Posterior vena cava (tissue), 2 donors: ENCODE measurements at regions not wholly inside any gene's neighbourhood (a gene's known extent, or its start where the extent isn't known, plus 50 kb on each side); places are given as distances from the start of the nearest gene placed in this dataset.

Experiments used
- DNase-seq: peaks from one replicate; pipeline ENCODE4 v3.0.0-alpha.2; 2020; ENCODE audit warnings: low spot score
- intact Hi-C, 2 donors: fragments of 100-400 bp; cut with DNase I; formaldehyde crosslinking; loops; one replicate each; pipeline versions ENCODE4 v1.14.1 to v1.14.2; 2022 to 2023
- donor health status: DM: yes; HTN: yes; CAD: no.
- donor health status: DM: yes; HTN: yes; CAD: no.

GRCh38 chr4:24423670-24424069 is 160.7 kb downstream of the DHX15 start:
- DNase-seq = no peak
- intact Hi-C loops = no loop called here

DNA sequence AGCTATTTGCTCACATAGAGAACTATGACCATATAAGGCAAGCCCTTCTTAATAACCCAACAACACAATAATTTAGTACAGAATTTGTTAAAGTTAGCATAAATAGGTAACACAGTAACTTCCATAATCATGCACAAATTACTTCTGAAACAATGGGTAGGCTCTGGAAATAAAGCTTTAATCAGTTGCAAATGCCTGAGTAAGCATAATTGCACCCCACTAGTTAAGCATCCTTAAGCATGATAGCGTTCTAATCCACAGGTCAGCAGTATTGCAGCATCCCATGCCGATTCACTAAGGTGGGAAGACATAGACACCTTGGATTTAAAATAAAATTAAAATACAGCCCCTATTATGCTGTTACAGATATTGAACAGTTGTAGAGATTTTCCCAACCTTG is 161.7 kb downstream of the DHX15 start:
- intact Hi-C loops = no loop called here

DNA sequence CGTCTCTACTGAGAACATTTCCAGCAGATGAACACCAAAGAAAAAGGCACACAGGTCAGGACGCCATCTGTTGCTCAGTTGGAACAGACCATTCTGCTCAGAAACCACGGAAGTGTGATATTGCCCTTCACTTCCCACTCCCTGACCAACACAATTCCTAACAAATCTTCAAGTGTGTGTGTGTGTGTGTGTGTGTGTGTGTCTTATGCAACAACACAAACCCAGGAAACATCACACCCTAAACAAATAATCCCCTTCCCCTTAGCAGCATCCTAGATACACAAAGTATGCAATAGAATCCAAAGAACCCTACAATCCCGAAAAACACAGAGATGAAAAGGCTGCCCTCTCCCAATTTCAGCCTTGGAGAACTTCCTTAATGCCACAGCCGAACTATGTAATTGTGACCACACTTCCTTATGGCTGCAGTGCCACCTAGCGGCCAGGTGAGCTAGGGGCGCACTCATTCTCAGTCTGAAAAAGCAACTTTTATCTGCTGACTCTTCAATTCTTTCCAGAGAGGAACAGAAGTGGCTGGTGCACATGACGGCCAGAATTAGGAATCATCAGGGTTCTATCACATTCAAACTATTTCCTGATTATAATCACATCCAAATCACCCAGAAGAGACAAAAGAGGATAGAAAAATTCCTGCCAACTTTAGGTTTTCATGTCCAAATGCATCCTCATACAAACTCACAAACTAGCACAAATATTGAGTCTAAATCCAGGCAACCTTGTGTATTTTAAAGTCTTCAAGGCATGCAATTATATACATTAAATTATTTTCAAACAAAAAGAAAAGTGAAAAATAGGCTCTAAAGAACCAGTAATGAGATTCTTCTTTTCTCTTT is 164.9 kb downstream of the DHX15 start:
- intact Hi-C loops = no loop called here
- peak; percentile 89 for DNase-seq

More for the DNA sequence above, 161.7 kb downstream of the DHX15 start:
- DNase-seq = no peak

GRCh38 chr4:24417206-24417605 is 167.1 kb downstream of the DHX15 start:
- intact Hi-C loops = no loop called here

GRCh38 chr4:24416293-24416692 is 168.1 kb downstream of the DHX15 start:
- intact Hi-C loops = no loop called here

More at GRCh38 chr4:24417206-24417605, 167.1 kb downstream of the DHX15 start:
- no peak for DNase-seq

GRCh38 chr4:24413311-24413784 is 171.0 kb downstream of the DHX15 start:
- intact Hi-C loops = no loop called here
- DNase-seq = no peak

More at GRCh38 chr4:24416293-24416692, 168.1 kb downstream of the DHX15 start:
- no peak for DNase-seq

GRCh38 chr4:24411806-24412205 is 172.5 kb downstream of the DHX15 start:
- intact Hi-C loops = no loop called here
- no peak for DNase-seq

- intact Hi-C loops = no loop called here
- DNase-seq = no peak
Measured at GRCh38 chr4:24411299-24411698, 173.1 kb downstream of the DHX15 start.

- no peak for DNase-seq
- intact Hi-C loops = no loop called here
Measured at GRCh38 chr4:24408640-24409039, 175.7 kb downstream of the DHX15 start.

- intact Hi-C loops = loop anchor here in 1 of 2 donors (1.0 kb wide), 1 partner anchor 34 kb away; no protein-coding TSS in a partner anchor
- DNase-seq = no peak
Measured at GRCh38 chr4:24405926-24406325, 178.4 kb downstream of the DHX15 start.

- intact Hi-C loops = no loop called here
- no peak for DNase-seq
Measured at GRCh38 chr4:24405341-24405740, 179.0 kb downstream of the DHX15 start.

DNA sequence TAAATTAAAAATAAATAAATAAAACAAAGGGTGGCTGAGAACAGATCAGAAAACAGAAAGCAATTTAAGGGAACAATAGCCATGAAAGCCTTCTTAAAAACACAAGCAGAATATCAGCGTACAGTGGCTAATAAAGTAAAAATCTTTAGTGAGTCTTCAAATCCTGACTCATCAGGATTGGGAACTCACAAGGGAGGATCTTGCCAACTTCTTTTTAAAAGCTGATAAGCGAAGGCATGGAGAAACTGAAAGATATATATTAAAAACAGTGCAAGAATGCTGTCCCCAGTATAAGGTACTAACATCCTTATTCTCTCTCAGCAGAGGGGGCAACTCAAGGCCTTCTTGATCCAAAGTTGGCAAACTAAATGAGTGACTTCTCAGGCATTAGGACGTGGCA is 180.1 kb downstream of the DHX15 start:
- intact Hi-C loops = no loop called here

DNA sequence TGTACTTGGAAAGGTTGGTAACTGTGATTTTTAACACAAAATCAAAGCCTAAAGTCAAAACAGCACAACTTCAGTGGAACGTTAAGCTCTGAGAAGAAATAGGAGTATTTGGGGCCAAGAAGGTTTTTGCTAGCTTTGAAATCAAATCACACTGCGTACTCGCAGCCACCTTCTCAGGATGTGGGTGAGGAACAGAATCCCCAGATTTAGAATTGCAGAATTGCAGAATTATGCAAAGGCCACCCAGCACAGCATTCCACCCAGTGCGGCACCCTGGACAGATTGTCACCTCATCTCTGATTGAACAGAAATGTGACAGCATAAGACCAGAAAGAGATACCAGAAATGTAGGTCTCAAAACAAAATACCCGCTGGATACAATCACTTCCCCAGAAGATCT is 181.1 kb downstream of the DHX15 start:
- intact Hi-C loops = no loop called here
- no peak for DNase-seq

More for the DNA sequence above, 180.1 kb downstream of the DHX15 start:
- DNase-seq = no peak

GRCh38 chr4:24400537-24400936 is 183.8 kb downstream of the DHX15 start:
- intact Hi-C loops = no loop called here
- DNase-seq = no peak

GRCh38 chr4:24396988-24397387 is 187.4 kb downstream of the DHX15 start:
- no peak for DNase-seq

DNA sequence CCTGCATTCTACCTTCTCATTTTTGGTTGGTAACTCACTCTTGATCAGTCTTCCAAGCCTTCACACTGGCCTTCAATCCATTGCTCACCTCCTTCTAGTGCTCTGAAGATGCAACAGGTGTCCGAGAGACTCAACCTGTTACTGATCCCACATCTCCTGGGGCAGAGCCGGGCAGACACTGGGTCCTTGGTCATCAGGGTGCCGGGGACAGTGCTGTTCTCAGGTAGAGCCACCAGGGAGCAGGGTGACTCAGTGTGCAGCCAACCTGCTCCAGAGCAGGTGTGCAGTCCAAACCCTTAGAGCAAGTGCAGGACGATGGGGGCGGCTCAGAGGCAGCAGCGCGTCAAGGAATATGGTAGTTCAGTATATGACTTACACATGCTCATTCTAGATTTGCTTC is 188.4 kb downstream of the DHX15 start:
- no peak for DNase-seq
- intact Hi-C loops = no loop called here

More at GRCh38 chr4:24396988-24397387, 187.4 kb downstream of the DHX15 start:
- intact Hi-C loops = no loop called here

DNA sequence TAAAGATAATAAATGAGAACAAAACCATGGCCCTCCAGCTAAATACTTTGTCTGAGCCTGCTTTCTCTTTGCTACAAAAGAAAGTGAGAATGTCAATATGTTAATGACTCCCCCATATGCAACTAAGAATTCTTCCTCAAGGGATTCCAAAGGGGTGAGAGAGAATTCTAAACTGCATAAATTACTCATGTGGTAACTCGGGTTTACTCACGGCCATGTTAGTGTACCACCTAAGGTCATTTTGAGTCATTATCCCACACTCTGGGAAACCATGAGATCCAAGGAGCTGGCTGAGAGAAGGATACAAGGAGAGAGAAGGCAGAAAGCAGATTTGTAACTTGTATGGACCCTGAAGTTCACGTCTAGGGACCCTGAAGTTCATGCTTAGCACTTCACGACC is 190.3 kb downstream of the DHX15 start:
- intact Hi-C loops = no loop called here
- DNase-seq = no peak

DNA sequence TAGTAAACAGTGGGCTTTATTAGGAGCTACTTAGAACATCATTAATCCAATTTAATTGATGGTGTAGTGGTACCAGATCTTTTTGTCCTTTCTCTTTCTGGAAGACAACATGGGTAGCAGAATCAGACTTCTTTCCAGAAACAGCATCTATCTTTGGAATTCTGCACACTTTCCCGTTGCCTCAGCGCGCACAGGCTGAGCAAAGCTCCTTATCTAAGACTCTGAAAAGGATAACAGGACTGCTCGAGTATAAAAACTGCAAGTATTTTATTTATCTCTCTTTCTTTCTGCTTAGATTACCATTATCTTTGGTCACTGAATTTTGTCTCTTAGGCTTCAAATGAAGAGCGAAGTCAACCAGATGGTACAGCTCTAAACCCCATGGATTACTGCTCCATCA is 191.7 kb downstream of the DHX15 start:
- intact Hi-C loops = no loop called here
- no peak for DNase-seq

- intact Hi-C loops = no loop called here
- no peak for DNase-seq
Measured at GRCh38 chr4:24382381-24382780, 202.0 kb downstream of the DHX15 start.

- intact Hi-C loops = no loop called here
- DNase-seq = no peak
Measured at GRCh38 chr4:24380957-24381665, 203.2 kb downstream of the DHX15 start.
